ENCODE measurements at regions not wholly inside any gene's neighbourhood (a gene's known extent, or its start where the extent isn't known, plus 50 kb on each side); places are given as distances from the start of the nearest gene placed in this dataset.

DNA sequence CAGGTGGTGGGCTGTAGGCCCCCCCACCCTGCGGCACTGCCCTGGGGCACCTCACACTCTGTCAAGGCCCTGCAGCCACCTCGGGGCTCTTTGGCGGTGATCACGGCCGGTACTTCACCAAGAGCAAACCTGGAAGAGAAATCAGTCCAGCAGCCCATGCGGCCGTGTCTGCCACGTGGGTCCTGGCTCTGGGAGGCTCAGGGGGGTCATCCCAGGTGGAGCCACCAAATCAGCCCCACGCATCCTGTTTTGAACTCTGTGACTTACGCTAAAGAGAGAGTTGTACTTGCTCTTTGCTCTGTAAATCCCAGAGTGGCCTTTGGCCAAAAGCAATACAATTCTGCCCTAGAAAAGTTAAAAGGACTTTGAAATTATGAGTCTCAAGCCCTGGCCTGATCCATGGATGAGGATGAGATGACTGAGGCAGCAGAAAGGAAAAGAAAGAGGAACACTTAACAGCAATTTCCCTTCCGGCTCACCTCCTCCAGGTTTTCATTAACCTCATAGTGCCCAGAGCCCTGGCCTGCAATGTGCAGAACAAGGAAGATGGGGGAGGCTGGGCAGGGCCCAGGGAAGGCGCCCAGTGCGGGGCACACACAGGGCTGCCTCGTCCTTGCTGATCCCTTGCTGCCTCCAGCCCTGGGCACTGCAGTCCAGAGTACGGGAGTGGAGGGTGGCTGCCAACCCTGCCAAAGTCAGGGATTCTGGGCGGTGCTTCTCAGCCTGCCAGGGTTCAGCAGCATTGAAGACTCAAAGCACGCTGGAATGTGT lies 337.0 kb downstream of the MATN1 start:
- TF ChIP-seq, protein P1, sequence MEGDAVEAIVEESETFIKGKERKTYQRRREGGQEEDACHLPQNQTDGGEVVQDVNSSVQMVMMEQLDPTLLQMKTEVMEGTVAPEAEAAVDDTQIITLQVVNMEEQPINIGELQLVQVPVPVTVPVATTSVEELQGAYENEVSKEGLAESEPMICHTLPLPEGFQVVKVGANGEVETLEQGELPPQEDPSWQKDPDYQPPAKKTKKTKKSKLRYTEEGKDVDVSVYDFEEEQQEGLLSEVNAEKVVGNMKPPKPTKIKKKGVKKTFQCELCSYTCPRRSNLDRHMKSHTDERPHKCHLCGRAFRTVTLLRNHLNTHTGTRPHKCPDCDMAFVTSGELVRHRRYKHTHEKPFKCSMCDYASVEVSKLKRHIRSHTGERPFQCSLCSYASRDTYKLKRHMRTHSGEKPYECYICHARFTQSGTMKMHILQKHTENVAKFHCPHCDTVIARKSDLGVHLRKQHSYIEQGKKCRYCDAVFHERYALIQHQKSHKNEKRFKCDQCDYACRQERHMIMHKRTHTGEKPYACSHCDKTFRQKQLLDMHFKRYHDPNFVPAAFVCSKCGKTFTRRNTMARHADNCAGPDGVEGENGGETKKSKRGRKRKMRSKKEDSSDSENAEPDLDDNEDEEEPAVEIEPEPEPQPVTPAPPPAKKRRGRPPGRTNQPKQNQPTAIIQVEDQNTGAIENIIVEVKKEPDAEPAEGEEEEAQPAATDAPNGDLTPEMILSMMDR (conservative IDR thresholded peaks at IDR 0.05; ENCODE audit: low read length), result no peak
- TF ChIP-seq EZH2phosphoT487 (IDR thresholded peaks at IDR 0.05; ENCODE audit: borderline replicate concordance), result no peak
